ELF-1 (cell line): ENCODE measurements at regions not wholly inside any gene's neighbourhood (a gene's known extent, or its start where the extent isn't known, plus 50 kb on each side); places are given as distances from the start of the nearest gene placed in this dataset.

Experiments used
- DNase-seq: peaks from one replicate; pipeline ENCODE4 v3.0.0-alpha.2; 2016; ENCODE audit warnings: low read depth, low spot score

- no peak for DNase-seq
Observed at GRCh38 chr3:191848818-191849217, 387.9 kb downstream of the PYDC2 start.

GRCh38 chr3:191859531-191859930 lies 398.6 kb downstream of the PYDC2 start:
- DNase-seq: no peak

- no peak for DNase-seq
Observed at GRCh38 chr3:191869738-191870415, 408.9 kb downstream of the PYDC2 start.

- no peak for DNase-seq
Observed at GRCh38 chr3:191873736-191874135, 412.8 kb downstream of the PYDC2 start.

GRCh38 chr3:191882289-191882688 lies 421.3 kb downstream of the PYDC2 start:
- peak; percentile 11 for DNase-seq

GRCh38 chr3:191884132-191884531 lies 423.2 kb downstream of the PYDC2 start:
- no peak for DNase-seq

GRCh38 chr3:191889106-191889505 lies 428.1 kb downstream of the PYDC2 start:
- DNase-seq: no peak

- no peak for DNase-seq
Observed at GRCh38 chr3:191889756-191890155, 428.8 kb downstream of the PYDC2 start.

GRCh38 chr3:191894406-191894805 lies 433.4 kb downstream of the PYDC2 start:
- DNase-seq: no peak

GRCh38 chr3:191901741-191902140 lies 440.8 kb downstream of the PYDC2 start:
- DNase-seq: no peak

- no peak for DNase-seq
Observed at GRCh38 chr3:191912616-191913204, 451.7 kb downstream of the PYDC2 start.

- DNase-seq: no peak
Observed at GRCh38 chr3:191915712-191916111, 454.7 kb downstream of the PYDC2 start.

GRCh38 chr3:191919491-191920026 lies 458.6 kb downstream of the PYDC2 start:
- no peak for DNase-seq

GRCh38 chr3:191922570-191922969 lies 461.6 kb downstream of the PYDC2 start:
- no peak for DNase-seq

GRCh38 chr3:191927183-191927817 lies 466.3 kb downstream of the PYDC2 start:
- peak; percentile 27 for DNase-seq

- DNase-seq: peak; percentile 43
Observed at GRCh38 chr3:191927998-191928397, 467.0 kb downstream of the PYDC2 start.

GRCh38 chr3:191944835-191945234 lies 483.9 kb downstream of the PYDC2 start:
- no peak for DNase-seq

- no peak for DNase-seq
Observed at GRCh38 chr3:191952186-191952585, 491.2 kb downstream of the PYDC2 start.

- DNase-seq: no peak
Observed at GRCh38 chr3:191952609-191953008, 491.6 kb downstream of the PYDC2 start.

- DNase-seq: no peak
Observed at GRCh38 chr3:191958980-191959671, 498.2 kb downstream of the PYDC2 start.

GRCh38 chr3:191959876-191960413 lies 499.0 kb downstream of the PYDC2 start:
- DNase-seq: no peak

GRCh38 chr3:191961022-191961421 lies 500.1 kb downstream of the PYDC2 start:
- no peak for DNase-seq
